Activated CD4-positive, alpha-beta T cell treated with anti-CD3 and anti-CD28 coated beads, Interleukin-2, amount 10 ng/mL, durations not matched to agents 24 days and 14 days (primary cell): ENCODE measurements at regions not wholly inside any gene's neighbourhood (a gene's known extent, or its start where the extent isn't known, plus 50 kb on each side); places are given as distances from the start of the nearest gene placed in this dataset.

Source experiments
- DNase-seq: peaks from one replicate; pipeline ENCODE4 v3.0.0; 2022
- H3K27ac Mint-ChIP-seq: one replicate; pipeline ENCODE4 v1.8.0; 2022; ENCODE audit warnings: mild to moderate bottlenecking, mixed read lengths
- H3K27me3 Mint-ChIP-seq: one replicate; pipeline ENCODE4 v1.8.0; 2022; ENCODE audit warnings: mixed read lengths
- H3K36me3 Mint-ChIP-seq: one replicate; pipeline ENCODE4 v1.8.0; 2022; ENCODE audit warnings: low read depth, mild to moderate bottlenecking, mixed read lengths
- H3K4me1 Mint-ChIP-seq: one replicate; pipeline ENCODE4 v1.8.0; 2021; ENCODE audit warnings: mixed read lengths
- H3K4me3 Mint-ChIP-seq: one replicate; pipeline ENCODE4 v1.8.0; 2022; ENCODE audit warnings: mild to moderate bottlenecking, moderate library complexity, mixed read lengths
- H3K9me3 Mint-ChIP-seq: one replicate; pipeline ENCODE4 v1.8.0; 2021; ENCODE audit warnings: mixed read lengths
- intact Hi-C: fragments of 100-400 bp; cut with micrococcal nuclease; formaldehyde crosslinking; loops from one replicate; pipeline ENCODE4 v1.15.1; 2023

- intact Hi-C loops = no loop called here
- Mint-ChIP-seq H3K9me3 (no peaks in the 10 kb centered on the region), H3K4me1 (peaks cover 4% of the 10 kb centered on the region), H3K27me3 (peaks cover 34% of the 10 kb centered on the region), H3K4me3 (no peak overlapping the region), H3K36me3 (no peaks in the 10 kb centered on the region), H3K27ac (no peak overlapping the region)
- no peak for DNase-seq
Measured at GRCh38 chr1:8218351-8219092, 99.4 kb upstream of the SLC45A1 start.

GRCh38 chr1:8217809-8218208, 100.1 kb upstream of the SLC45A1 start:
- intact Hi-C loops = no loop called here

GRCh38 chr1:8217011-8217711, 100.8 kb upstream of the SLC45A1 start:
- Mint-ChIP-seq H3K4me3 (peak overlapping the region; percentile 74), H3K36me3 (no peaks in the 10 kb centered on the region), H3K9me3 (no peaks in the 10 kb centered on the region), H3K27me3 (peaks cover 33% of the 10 kb centered on the region), H3K27ac (no peak overlapping the region), H3K4me1 (peaks cover 15% of the 10 kb centered on the region)
- intact Hi-C loops = no loop called here
- peak; percentile 73 for DNase-seq

More at GRCh38 chr1:8217809-8218208, 100.1 kb upstream of the SLC45A1 start:
- peak overlapping the region; percentile 65 for H3K4me3 Mint-ChIP-seq
- peaks cover 9% of the 10 kb centered on the region for H3K4me1 Mint-ChIP-seq
- DNase-seq = no peak
- no peak overlapping the region for H3K27ac Mint-ChIP-seq
- no peaks in the 10 kb centered on the region for H3K36me3 Mint-ChIP-seq
- H3K9me3 Mint-ChIP-seq = no peaks in the 10 kb centered on the region
- peaks cover 33% of the 10 kb centered on the region for H3K27me3 Mint-ChIP-seq

GRCh38 chr1:8216005-8216404, 101.9 kb upstream of the SLC45A1 start:
- peaks cover 33% of the 10 kb centered on the region for H3K27me3 Mint-ChIP-seq
- intact Hi-C loops = no loop called here
- no peak for DNase-seq
- H3K9me3 Mint-ChIP-seq = no peaks in the 10 kb centered on the region
- no peak overlapping the region for H3K27ac Mint-ChIP-seq
- peaks cover 2% of the 10 kb centered on the region for H3K36me3 Mint-ChIP-seq
- H3K4me1 Mint-ChIP-seq = peaks cover 25% of the 10 kb centered on the region
- H3K4me3 Mint-ChIP-seq = no peak overlapping the region

- no peak for DNase-seq
- Mint-ChIP-seq H3K4me1 (peaks cover 28% of the 10 kb centered on the region), H3K27ac (no peak overlapping the region), H3K36me3 (peaks cover 2% of the 10 kb centered on the region), H3K9me3 (no peaks in the 10 kb centered on the region), H3K27me3 (peaks cover 36% of the 10 kb centered on the region), H3K4me3 (no peak overlapping the region)
- intact Hi-C loops = no loop called here
Measured at GRCh38 chr1:8214501-8215173, 103.3 kb upstream of the SLC45A1 start.

- no peak overlapping the region for H3K4me3 Mint-ChIP-seq
- no peaks in the 10 kb centered on the region for H3K9me3 Mint-ChIP-seq
- intact Hi-C loops = no loop called here
- no peak for DNase-seq
- no peak overlapping the region for H3K27ac Mint-ChIP-seq
- peaks cover 2% of the 10 kb centered on the region for H3K36me3 Mint-ChIP-seq
- H3K4me1 Mint-ChIP-seq = peaks cover 28% of the 10 kb centered on the region
- H3K27me3 Mint-ChIP-seq = peaks cover 35% of the 10 kb centered on the region
Measured at GRCh38 chr1:8213676-8214075, 104.2 kb upstream of the SLC45A1 start.

GRCh38 chr1:8213136-8213535, 104.8 kb upstream of the SLC45A1 start:
- Mint-ChIP-seq H3K27me3 (peaks cover 29% of the 10 kb centered on the region), H3K9me3 (no peaks in the 10 kb centered on the region), H3K36me3 (peaks cover 2% of the 10 kb centered on the region), H3K4me3 (no peak overlapping the region), H3K27ac (no peak overlapping the region), H3K4me1 (peaks cover 28% of the 10 kb centered on the region)
- DNase-seq = no peak
- intact Hi-C loops = no loop called here

GRCh38 chr1:8212580-8213031, 105.3 kb upstream of the SLC45A1 start:
- DNase-seq = no peak
- Mint-ChIP-seq H3K27ac (peak overlapping the region; percentile 58), H3K4me1 (peaks cover 26% of the 10 kb centered on the region), H3K4me3 (peak overlapping the region; percentile 49), H3K9me3 (no peaks in the 10 kb centered on the region), H3K36me3 (peaks cover 2% of the 10 kb centered on the region), H3K27me3 (peaks cover 26% of the 10 kb centered on the region)
- intact Hi-C loops = no loop called here

GRCh38 chr1:8211883-8212579, 105.9 kb upstream of the SLC45A1 start:
- peaks cover 24% of the 10 kb centered on the region for H3K27me3 Mint-ChIP-seq
- peaks cover 2% of the 10 kb centered on the region for H3K36me3 Mint-ChIP-seq
- peak; percentile 69 for DNase-seq
- intact Hi-C loops = no loop called here
- peak overlapping the region; percentile 49 for H3K4me3 Mint-ChIP-seq
- H3K27ac Mint-ChIP-seq = peak overlapping the region; percentile 58
- no peaks in the 10 kb centered on the region for H3K9me3 Mint-ChIP-seq
- peaks cover 26% of the 10 kb centered on the region for H3K4me1 Mint-ChIP-seq

- Mint-ChIP-seq H3K4me3 (peak overlapping the region; percentile 49), H3K36me3 (peaks cover 2% of the 10 kb centered on the region), H3K9me3 (no peaks in the 10 kb centered on the region), H3K4me1 (peaks cover 24% of the 10 kb centered on the region), H3K27ac (peak overlapping the region; percentile 58), H3K27me3 (peaks cover 20% of the 10 kb centered on the region)
- DNase-seq = no peak
- intact Hi-C loops = no loop called here
Measured at GRCh38 chr1:8211251-8211882, 106.5 kb upstream of the SLC45A1 start.

GRCh38 chr1:8207202-8207601, 110.7 kb upstream of the SLC45A1 start:
- Mint-ChIP-seq H3K27me3 (peaks cover 7% of the 10 kb centered on the region), H3K4me1 (peaks cover 13% of the 10 kb centered on the region), H3K9me3 (no peaks in the 10 kb centered on the region), H3K27ac (no peak overlapping the region), H3K4me3 (no peak overlapping the region), H3K36me3 (peaks cover 2% of the 10 kb centered on the region)
- DNase-seq = no peak
- intact Hi-C loops = no loop called here

- no peaks in the 10 kb centered on the region for H3K36me3 Mint-ChIP-seq
- H3K4me3 Mint-ChIP-seq = no peak overlapping the region
- no peaks in the 10 kb centered on the region for H3K9me3 Mint-ChIP-seq
- H3K27me3 Mint-ChIP-seq = peaks cover 7% of the 10 kb centered on the region
- DNase-seq = no peak
- intact Hi-C loops = no loop called here
- peak overlapping the region; percentile 28 for H3K27ac Mint-ChIP-seq
- peaks cover 5% of the 10 kb centered on the region for H3K4me1 Mint-ChIP-seq
Measured at GRCh38 chr1:8206391-8206790, 111.5 kb upstream of the SLC45A1 start.

GRCh38 chr1:8205771-8206170, 112.1 kb upstream of the SLC45A1 start:
- Mint-ChIP-seq H3K9me3 (no peaks in the 10 kb centered on the region), H3K4me1 (peaks cover 3% of the 10 kb centered on the region), H3K27ac (no peak overlapping the region), H3K4me3 (no peak overlapping the region), H3K36me3 (no peaks in the 10 kb centered on the region), H3K27me3 (peaks cover 7% of the 10 kb centered on the region)
- DNase-seq = no peak
- intact Hi-C loops = no loop called here
